ENCODE measurements at regions not wholly inside any gene's neighbourhood (a gene's known extent, or its start where the extent isn't known, plus 50 kb on each side); places are given as distances from the start of the nearest gene placed in this dataset.

DNA sequence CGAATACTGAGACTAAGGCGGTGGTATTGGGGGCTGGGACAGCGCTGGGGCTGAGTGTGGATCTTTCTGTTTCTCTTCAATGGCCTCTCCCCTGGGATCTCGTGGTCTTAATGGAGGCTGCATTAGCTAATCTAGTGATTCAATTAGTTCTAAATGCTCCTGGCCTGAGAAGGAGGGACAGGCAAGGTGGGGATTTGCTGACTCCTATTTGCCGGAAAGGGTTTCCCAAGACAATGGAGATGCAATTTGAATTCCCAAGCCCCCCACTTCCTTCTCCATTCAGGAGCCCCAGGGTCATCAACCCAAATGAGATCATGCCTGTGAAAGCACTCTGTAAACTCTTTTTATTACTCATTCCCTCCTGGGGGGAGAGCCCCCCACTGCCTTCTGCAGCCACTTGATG, 111.7 kb upstream of the PLXNA4 start:
- TF ChIP-seq, protein P1, sequence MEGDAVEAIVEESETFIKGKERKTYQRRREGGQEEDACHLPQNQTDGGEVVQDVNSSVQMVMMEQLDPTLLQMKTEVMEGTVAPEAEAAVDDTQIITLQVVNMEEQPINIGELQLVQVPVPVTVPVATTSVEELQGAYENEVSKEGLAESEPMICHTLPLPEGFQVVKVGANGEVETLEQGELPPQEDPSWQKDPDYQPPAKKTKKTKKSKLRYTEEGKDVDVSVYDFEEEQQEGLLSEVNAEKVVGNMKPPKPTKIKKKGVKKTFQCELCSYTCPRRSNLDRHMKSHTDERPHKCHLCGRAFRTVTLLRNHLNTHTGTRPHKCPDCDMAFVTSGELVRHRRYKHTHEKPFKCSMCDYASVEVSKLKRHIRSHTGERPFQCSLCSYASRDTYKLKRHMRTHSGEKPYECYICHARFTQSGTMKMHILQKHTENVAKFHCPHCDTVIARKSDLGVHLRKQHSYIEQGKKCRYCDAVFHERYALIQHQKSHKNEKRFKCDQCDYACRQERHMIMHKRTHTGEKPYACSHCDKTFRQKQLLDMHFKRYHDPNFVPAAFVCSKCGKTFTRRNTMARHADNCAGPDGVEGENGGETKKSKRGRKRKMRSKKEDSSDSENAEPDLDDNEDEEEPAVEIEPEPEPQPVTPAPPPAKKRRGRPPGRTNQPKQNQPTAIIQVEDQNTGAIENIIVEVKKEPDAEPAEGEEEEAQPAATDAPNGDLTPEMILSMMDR (IDR thresholded peaks at IDR 0.05): no peak
- TF ChIP-seq POLR2AphosphoS5 (IDR thresholded peaks at IDR 0.05; ENCODE audit: insufficient read depth in 1 of 2, low read depth in 1 of 2): no peak

Measured in vagina (tissue), 2 donors.